H1 (cell line): ENCODE measurements at regions not wholly inside any gene's neighbourhood (a gene's known extent, or its start where the extent isn't known, plus 50 kb on each side); places are given as distances from the start of the nearest gene placed in this dataset.

Source experiments
- CTCF ChIA-PET: fragments of 300-600 bp; sonication (Branson Sonifier 250); formaldehyde crosslinking; loops from one replicate; lab custom pipeline; 2021; ENCODE audit not compliant: partially characterized antibody; lab: Charles Lee
- POLR2A ChIA-PET: fragments of 300-600 bp; sonication (Branson Sonifier 250); formaldehyde crosslinking; loops from one replicate; lab custom pipeline; 2021; ENCODE audit warnings: inconsistent platforms; ENCODE audit not compliant: partially characterized antibody; lab: Charles Lee
- DNase-seq, 2 experiments: peaks; one replicate each; pipeline versions ENCODE4 v3.0.0 to v3.0.0-alpha.2; 2010 to 2022; ENCODE audit warnings: low spot score in 2 of 2, low read depth in 1 of 2, mixed read lengths in 1 of 2
- FAIRE-seq: peaks from 2 replicates; lab custom pipeline; 2011; peaks lifted over from hg19 to GRCh38; lab: Jason Lieb, UNC
- H2AFZ ChIP-seq: 2 replicates; pipeline ENCODE4 v1.8.1; 2012; ENCODE audit warnings: low read length, inconsistent platforms
- H2AK5ac ChIP-seq: 2 replicates; pipeline ENCODE4 v1.6.1; 2013; ENCODE audit warnings: low read depth, low read length
- H2BK120ac ChIP-seq: replicated peaks from 2 replicates; pipeline ENCODE3; 2013; ENCODE audit warnings: low read depth, low read length, inconsistent platforms
- H2BK12ac ChIP-seq: 2 replicates; pipeline ENCODE4 v1.6.1; 2013; ENCODE audit warnings: low read depth, low read length
- H2BK15ac ChIP-seq: 2 replicates; pipeline ENCODE4 v1.6.1; 2013; ENCODE audit warnings: low read length
- H2BK20ac ChIP-seq: 2 replicates; pipeline ENCODE4 v1.6.1; 2013; ENCODE audit warnings: low read length
- H2BK5ac ChIP-seq: 2 replicates; pipeline ENCODE4 v1.6.1; 2013; ENCODE audit warnings: low read depth, low read length
- H3K14ac ChIP-seq: 2 replicates; pipeline ENCODE4 v1.6.1; 2013; ENCODE audit warnings: inconsistent platforms; ENCODE audit not compliant: insufficient read length
- H3K18ac ChIP-seq: 2 replicates; pipeline ENCODE4 v1.6.1; 2013; ENCODE audit warnings: low read length; ENCODE audit errors: extremely low read depth
- H3K23ac ChIP-seq: 2 replicates; pipeline ENCODE4 v1.6.1; 2013; ENCODE audit warnings: inconsistent platforms; ENCODE audit not compliant: insufficient read length
- H3K23me2 ChIP-seq: 2 replicates; pipeline ENCODE4 v1.6.1; 2013; ENCODE audit warnings: low read depth, low read length
- H3K27ac ChIP-seq: 2 replicates; pipeline ENCODE4 v1.6.1; 2011; ENCODE audit warnings: low read depth, low read length, inconsistent platforms
- H3K27me3 ChIP-seq, 4 experiments: replicated peaks in 1 of 4; 1 replicate in 1 of 4; 2 replicates in 3 of 4; pipeline versions ENCODE4 v1.6.1 to v1.8.1; 2011 to 2013; ENCODE audit warnings: low read length in 3 of 4, mild to moderate bottlenecking in 3 of 4, inconsistent platforms in 2 of 4, mixed read lengths in 2 of 4, moderate library complexity in 1 of 4; ENCODE audit not compliant: control insufficient read depth in 3 of 4, insufficient read depth in 3 of 4; ENCODE audit errors: extremely low read depth in 1 of 4
- H3K36me3 ChIP-seq, 4 experiments: 2 replicates each; pipeline versions ENCODE4 v1.6.1 to v1.8.1; 2011 to 2013; ENCODE audit warnings: mild to moderate bottlenecking in 4 of 4, low read length in 3 of 4, moderate library complexity in 2 of 4, control low read depth in 1 of 4, inconsistent platforms in 1 of 4; ENCODE audit not compliant: insufficient read depth in 4 of 4, control insufficient read depth in 2 of 4
- H3K4ac ChIP-seq: replicated peaks from 2 replicates; pipeline ENCODE3; 2013; ENCODE audit warnings: low read length, low read depth, mixed read lengths, inconsistent platforms; ENCODE audit not compliant: insufficient read length
- H3K4me1 ChIP-seq, 4 experiments: replicated peaks in 1 of 4; 1 replicate in 1 of 4; 2 replicates in 3 of 4; pipeline versions ENCODE4 v1.6.1 to v1.8.1; 2011 to 2013; ENCODE audit warnings: low read length in 3 of 4, inconsistent platforms in 2 of 4, mixed read lengths in 1 of 4; ENCODE audit not compliant: insufficient read depth in 4 of 4, control insufficient read depth in 3 of 4
- H3K4me2 ChIP-seq, 2 experiments: 2 replicates each; pipeline versions ENCODE4 v1.6.1 to v1.8.1; 2011 to 2013; ENCODE audit warnings: low read depth in 2 of 2, low read length in 2 of 2, control low read depth in 1 of 2, inconsistent platforms in 1 of 2, mild to moderate bottlenecking in 1 of 2; ENCODE audit not compliant: insufficient read depth in 1 of 2
- H3K4me3 ChIP-seq, 4 experiments: fragments of 200-600, 300-600 bp in 1 of 4; sonication (generic), shearing (Covaris generic), sonication (Bioruptor Twin) in 1 of 4; 2 replicates each; pipeline versions ENCODE4 v1.5.1 to v1.8.1; 2011 to 2016; ENCODE audit warnings: low read length in 4 of 4, low read depth in 3 of 4, control low read depth in 2 of 4, inconsistent platforms in 2 of 4, mild to moderate bottlenecking in 2 of 4, mixed read lengths in 1 of 4, moderate library complexity in 1 of 4; ENCODE audit not compliant: insufficient read depth in 2 of 4; ENCODE audit errors: extremely low read depth in 1 of 4
- H3K56ac ChIP-seq: replicated peaks from 2 replicates; pipeline ENCODE3; 2013; ENCODE audit warnings: low read depth, mild to moderate bottlenecking, mixed read lengths, low read length, inconsistent platforms; ENCODE audit not compliant: insufficient read length
- H3K79me1 ChIP-seq: 2 replicates; pipeline ENCODE4 v1.6.1; 2013; ENCODE audit warnings: low read depth, low read length, control low read depth
- H3K79me2 ChIP-seq, 2 experiments: 2 replicates each; pipeline versions ENCODE4 v1.6.1 to v1.8.1; 2012 to 2013; ENCODE audit warnings: low read length in 2 of 2, mild to moderate bottlenecking in 2 of 2, inconsistent platforms in 1 of 2; ENCODE audit not compliant: insufficient read depth in 2 of 2, control insufficient read depth in 1 of 2
- H3K9ac ChIP-seq, 4 experiments: replicated peaks in 1 of 4; 1 replicate in 1 of 4; 2 replicates in 3 of 4; pipeline versions ENCODE4 v1.6.1 to v1.8.1; 2011 to 2013; ENCODE audit warnings: low read depth in 3 of 4, low read length in 3 of 4, control low read depth in 2 of 4, mild to moderate bottlenecking in 2 of 4, moderate library complexity in 2 of 4, inconsistent platforms in 1 of 4; ENCODE audit errors: extremely low read depth in 1 of 4
- H3K9me3 ChIP-seq, 2 experiments: 2 replicates each; pipeline versions ENCODE4 v1.6.1 to v1.8.1; 2012 to 2013; ENCODE audit warnings: mild to moderate bottlenecking in 2 of 2, moderate library complexity in 2 of 2, control low read depth in 1 of 2, inconsistent platforms in 1 of 2, low read depth in 1 of 2, low read length in 1 of 2, mixed read lengths in 1 of 2; ENCODE audit not compliant: insufficient read depth in 2 of 2
- H4K20me1 ChIP-seq, 2 experiments: replicated peaks in 1 of 2; 2 replicates each; pipeline versions ENCODE3 to v1.8.1; 2011 to 2013; ENCODE audit warnings: inconsistent platforms in 2 of 2, low read length in 2 of 2, mild to moderate bottlenecking in 1 of 2; ENCODE audit not compliant: insufficient read depth in 2 of 2, control insufficient read depth in 1 of 2
- H4K5ac ChIP-seq: 2 replicates; pipeline ENCODE4 v1.6.1; 2013; ENCODE audit warnings: low read length, low read depth, mixed read lengths, inconsistent platforms; ENCODE audit not compliant: insufficient read length
- H4K8ac ChIP-seq: 2 replicates; pipeline ENCODE4 v1.8.0; 2013; ENCODE audit warnings: mild to moderate bottlenecking, moderate library complexity, low read length, inconsistent platforms; ENCODE audit not compliant: insufficient read depth; ENCODE audit errors: extremely low read depth
- H4K91ac ChIP-seq: replicated peaks from 2 replicates; pipeline ENCODE3; 2013; ENCODE audit warnings: low read length, mixed read lengths, inconsistent platforms; ENCODE audit not compliant: insufficient read length
- BACH1 ChIP-seq: IDR thresholded peaks from 2 replicates; pipeline ENCODE4 v1.6.1; 2012; ENCODE audit warnings: low read length, improper control_type of control experiment
- BCL11A ChIP-seq, 2 experiments: IDR thresholded peaks; one replicate each; pipeline ENCODE4 v1.6.1; 2011; ENCODE audit warnings: low read depth in 2 of 2, low read length in 2 of 2, mild to moderate bottlenecking in 2 of 2
- CHD1 ChIP-seq: IDR thresholded peaks from 2 replicates; pipeline ENCODE4 v1.6.1; 2012; ENCODE audit warnings: low read depth, low read length, improper control_type of control experiment
- CTBP2 ChIP-seq: IDR thresholded peaks from 2 replicates; pipeline ENCODE4 v1.7.0; 2011; ENCODE audit warnings: borderline replicate concordance, mild to moderate bottlenecking, moderate library complexity, mixed read lengths, low read length; ENCODE audit not compliant: insufficient read depth, insufficient read length
- EGR1 ChIP-seq: IDR thresholded peaks from 2 replicates; pipeline ENCODE4 v1.6.1; 2011; ENCODE audit warnings: low read depth, low read length, borderline replicate concordance
- KDM4A ChIP-seq: IDR thresholded peaks from one replicate; pipeline ENCODE4 v1.7.1; 2012; ENCODE audit warnings: low read depth, mild to moderate bottlenecking, moderate library complexity, low read length, inconsistent platforms; ENCODE audit not compliant: severe bottlenecking
- KDM5A ChIP-seq: fragments of 200-600 bp; IDR thresholded peaks from 2 replicates; pipeline ENCODE4 v1.7.1; 2012; ENCODE audit warnings: mild to moderate bottlenecking, low read length, inconsistent platforms, mixed read lengths
- POU5F1 ChIP-seq: IDR thresholded peaks from 2 replicates; pipeline ENCODE4 v1.6.1; 2011; ENCODE audit warnings: low read depth, mild to moderate bottlenecking, low read length, moderate library complexity
- RFX5 ChIP-seq: IDR thresholded peaks from 2 replicates; pipeline ENCODE4 v1.6.1; 2011; ENCODE audit warnings: low read depth, low read length, improper control_type of control experiment, borderline replicate concordance
- SUZ12 ChIP-seq: fragments of 200-600 bp; sonication (generic); IDR thresholded peaks from 2 replicates; pipeline ENCODE4 v1.6.1; 2012; ENCODE audit warnings: mild to moderate bottlenecking, inconsistent platforms, low read length, moderate library complexity, mixed read lengths

DNA sequence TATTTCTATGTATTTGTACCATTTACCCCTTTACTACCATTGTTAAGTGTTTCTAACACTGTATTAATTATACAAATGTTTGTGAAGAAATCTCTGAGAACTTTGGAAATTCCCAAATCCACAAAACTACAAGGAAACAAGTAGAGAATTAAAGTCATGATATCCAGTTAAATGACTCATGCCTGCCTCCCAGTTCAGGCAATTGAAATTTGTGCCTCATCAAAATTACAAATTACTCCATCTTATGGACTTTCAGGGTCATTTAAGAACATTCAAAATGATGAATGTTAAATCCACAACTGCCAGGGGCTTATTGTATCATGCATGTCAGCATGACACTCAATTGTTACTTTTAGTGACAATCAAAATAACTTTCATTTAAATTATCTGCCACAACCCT is 282.4 kb downstream of the ZNF326 start:
- no peaks in the 10 kb centered on the region for H3K36me3 ChIP-seq
- H2BK20ac ChIP-seq = no peak overlapping the region
- no peak overlapping the region for H4K8ac ChIP-seq
- no peak overlapping the region for H3K23ac ChIP-seq
- H2AK5ac ChIP-seq = no peak overlapping the region
- ChIA-PET CTCF (no interaction called here), POLR2A (no interaction called here)
- no peak for TF ChIP-seq SUZ12
- no peak for TF ChIP-seq BACH1
- no peak for TF ChIP-seq RFX5
- no peak for TF ChIP-seq BCL11A (IDR thresholded peaks at IDR 0.05; ENCODE audit: low read depth in 2 of 2, low read length in 2 of 2)
- TF ChIP-seq KDM4A = no peak
- no peak for TF ChIP-seq KDM5A
- no peak for TF ChIP-seq CHD1
- no peak for TF ChIP-seq POU5F1
- no peak for TF ChIP-seq EGR1
- no peak for TF ChIP-seq CTBP2
- H3K14ac ChIP-seq = no peak overlapping the region
- no peaks in the 10 kb centered on the region for H4K20me1 ChIP-seq
- H3K56ac ChIP-seq = no peak overlapping the region
- peaks cover 0 to 12% (median 10%) of the 10 kb centered on the region in 4 experiments; a peak in 5 of 7 replicates for H3K4me1 ChIP-seq
- no peaks in the 10 kb centered on the region for H3K27me3 ChIP-seq
- H3K9me3 ChIP-seq = no peaks in the 10 kb centered on the region
- no peak overlapping the region for H3K4me3 ChIP-seq
- H2BK15ac ChIP-seq = no peak overlapping the region
- no peaks in the 10 kb centered on the region for H3K23me2 ChIP-seq
- H3K4me2 ChIP-seq = no peak overlapping the region
- H4K91ac ChIP-seq = no peak overlapping the region
- H2BK5ac ChIP-seq = no peak overlapping the region
- H3K9ac ChIP-seq = no peak overlapping the region
- no peak overlapping the region for H2BK120ac ChIP-seq
- no peak overlapping the region for H3K27ac ChIP-seq
- FAIRE-seq (no peak), DNase-seq (no peak)
- H2AFZ ChIP-seq = no peak overlapping the region
- no peaks in the 10 kb centered on the region; the same call in 1 of the 2 replicates for H3K79me1 ChIP-seq
- H2BK12ac ChIP-seq = no peak overlapping the region
- H3K18ac ChIP-seq = no peak overlapping the region
- H4K5ac ChIP-seq = no peak overlapping the region
- no peaks in the 10 kb centered on the region for H3K79me2 ChIP-seq
- no peak overlapping the region for H3K4ac ChIP-seq
